Loucy (cell line): ENCODE measurements at regions not wholly inside any gene's neighbourhood (a gene's known extent, or its start where the extent isn't known, plus 50 kb on each side); places are given as distances from the start of the nearest gene placed in this dataset.

Experiments used
- H2AFZ ChIP-seq: fragments of 200-600 bp; sonication (generic); 2 replicates; pipeline ENCODE4 v1.6.0; 2016; ENCODE audit warnings: antibody characterized with exemption, mild to moderate bottlenecking, low read length, moderate library complexity
- H3F3A ChIP-seq: fragments of 200-600 bp; 2 replicates; pipeline ENCODE4 v1.6.0; 2016; ENCODE audit warnings: antibody characterized with exemption, low read depth, mild to moderate bottlenecking
- H3K27me3 ChIP-seq: fragments of 200-600 bp; sonication (generic); 2 replicates; pipeline ENCODE4 v1.6.1; 2014; ENCODE audit warnings: low read length, mild to moderate bottlenecking; ENCODE audit not compliant: insufficient read depth, poor library complexity, severe bottlenecking
- H3K36me3 ChIP-seq: fragments of 200-600 bp; sonication (generic); 2 replicates; pipeline ENCODE4 v1.6.1; 2016; ENCODE audit warnings: low read length; ENCODE audit not compliant: insufficient read depth
- H3K4me1 ChIP-seq: fragments of 200-600 bp; sonication (generic); 2 replicates; pipeline ENCODE4 v1.5.1; 2014; ENCODE audit warnings: low read length, mild to moderate bottlenecking; ENCODE audit not compliant: insufficient read depth, poor library complexity, severe bottlenecking
- H3K4me2 ChIP-seq: fragments of 200-600 bp; sonication (generic); 2 replicates; pipeline ENCODE4 v1.6.0; 2014; ENCODE audit warnings: antibody characterized with exemption, low read length, low read depth, mild to moderate bottlenecking; ENCODE audit not compliant: poor library complexity, severe bottlenecking
- H3K4me3 ChIP-seq: fragments of 200-600 bp; sonication (generic); 2 replicates; pipeline ENCODE4 v1.5.1; 2014; ENCODE audit warnings: low read length, mild to moderate bottlenecking, mixed read lengths; ENCODE audit not compliant: poor library complexity, severe bottlenecking
- H3K79me2 ChIP-seq: fragments of 200-600 bp; sonication (generic); 2 replicates; pipeline ENCODE4 v1.6.1; 2014; ENCODE audit warnings: low read length; ENCODE audit not compliant: insufficient read depth
- H3K9ac ChIP-seq: fragments of 200-600 bp; sonication (generic); 2 replicates; pipeline ENCODE4 v1.6.0; 2014; ENCODE audit warnings: mild to moderate bottlenecking, low read depth, low read length, moderate library complexity; ENCODE audit not compliant: poor library complexity, severe bottlenecking
- H3K9me2 ChIP-seq: fragments of 200-600 bp; sonication (generic); replicated peaks from 2 replicates; pipeline ENCODE4 v1.6.1; 2016; ENCODE audit warnings: low read depth, low read length, mixed read lengths
- H3K9me3 ChIP-seq: fragments of 200-600 bp; sonication (generic); 2 replicates; pipeline ENCODE4 v1.6.1; 2014; ENCODE audit warnings: mild to moderate bottlenecking, antibody characterized with exemption, low read length, low read depth; ENCODE audit not compliant: insufficient read depth
- H4K20me1 ChIP-seq: fragments of 200-600 bp; sonication (generic); 2 replicates; pipeline ENCODE4 v1.6.0; 2014; ENCODE audit warnings: antibody characterized with exemption, low read length, mild to moderate bottlenecking; ENCODE audit not compliant: insufficient read depth, poor library complexity, severe bottlenecking
- CTCF ChIP-seq: fragments of 200-600 bp; sonication (generic); conservative IDR thresholded peaks from 2 replicates; pipeline ENCODE4 v1.5.1; 2014; ENCODE audit warnings: mild to moderate bottlenecking, antibody characterized with exemption, low read length
- EZH2phosphoT487 ChIP-seq: fragments of 200-600 bp; IDR thresholded peaks from 2 replicates; pipeline ENCODE4 v1.6.1; 2018; ENCODE audit warnings: antibody characterized with exemption, mild to moderate bottlenecking, moderate library complexity, borderline replicate concordance

DNA sequence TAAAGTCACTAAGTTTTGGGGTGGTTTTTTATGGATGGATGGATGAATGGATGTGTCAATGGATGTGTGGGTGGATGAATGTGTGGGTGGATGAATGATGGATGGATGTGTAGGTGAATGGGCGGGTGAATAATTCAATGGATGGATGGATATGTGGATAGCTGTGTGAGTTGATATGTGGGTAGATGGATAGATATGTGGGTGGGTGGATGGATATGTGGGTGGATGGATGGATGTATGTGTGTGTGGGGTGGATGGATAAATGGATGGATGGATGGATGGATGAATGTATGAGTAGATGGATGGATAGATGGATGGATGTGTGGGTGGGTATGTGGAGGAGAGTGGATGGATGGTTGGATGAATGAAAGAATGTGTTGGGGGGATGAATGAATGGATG, 310.1 kb upstream of the C16orf82 start:
- no peak overlapping the region for H3K4me3 ChIP-seq
- no peaks in the 10 kb centered on the region for H3F3A ChIP-seq
- no peaks in the 10 kb centered on the region for H3K27me3 ChIP-seq
- no peaks in the 10 kb centered on the region for H4K20me1 ChIP-seq
- no peaks in the 10 kb centered on the region for H3K36me3 ChIP-seq
- no peak overlapping the region for H2AFZ ChIP-seq
- H3K79me2 ChIP-seq: no peaks in the 10 kb centered on the region
- no peaks in the 10 kb centered on the region; the same call in 1 of the 2 replicates for H3K9me3 ChIP-seq
- TF ChIP-seq CTCF (no peak), EZH2phosphoT487 (no peak)
- H3K9ac ChIP-seq: no peak overlapping the region
- no peaks in the 10 kb centered on the region for H3K9me2 ChIP-seq
- H3K4me1 ChIP-seq: no peaks in the 10 kb centered on the region
- no peak overlapping the region for H3K4me2 ChIP-seq

DNA sequence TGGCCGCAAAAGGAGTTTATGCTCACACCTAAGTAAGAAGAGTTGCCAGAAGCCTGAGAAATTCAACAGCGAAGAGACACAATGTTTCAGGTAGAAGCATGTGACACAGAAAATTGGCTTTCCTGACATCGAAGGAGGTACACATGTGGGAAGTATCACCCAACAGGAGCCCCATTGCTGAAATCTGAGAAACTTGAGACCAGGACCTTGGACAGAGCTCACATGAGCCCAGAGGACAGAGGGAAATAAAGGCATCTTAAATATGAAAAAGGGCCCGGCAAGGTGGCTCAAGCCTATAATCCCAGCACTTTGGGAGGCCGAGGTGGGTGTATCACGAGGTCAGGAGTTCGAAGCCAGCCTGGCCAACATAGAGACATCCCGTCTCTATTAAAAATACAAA, 304.1 kb upstream of the C16orf82 start:
- no peaks in the 10 kb centered on the region for H3F3A ChIP-seq
- H3K9ac ChIP-seq: no peak overlapping the region
- TF ChIP-seq CTCF (no peak), EZH2phosphoT487 (no peak)
- no peak overlapping the region for H2AFZ ChIP-seq
- no peaks in the 10 kb centered on the region for H4K20me1 ChIP-seq
- no peaks in the 10 kb centered on the region for H3K36me3 ChIP-seq
- no peak overlapping the region for H3K4me3 ChIP-seq
- no peaks in the 10 kb centered on the region; the same call in 1 of the 2 replicates for H3K9me3 ChIP-seq
- H3K4me1 ChIP-seq: no peaks in the 10 kb centered on the region
- H3K9me2 ChIP-seq: no peaks in the 10 kb centered on the region
- H3K27me3 ChIP-seq: no peaks in the 10 kb centered on the region
- no peaks in the 10 kb centered on the region for H3K79me2 ChIP-seq
- H3K4me2 ChIP-seq: no peak overlapping the region

GRCh38 chr16:26765087-26765486, 301.6 kb upstream of the C16orf82 start:
- H2AFZ ChIP-seq: no peak overlapping the region
- H3K9me2 ChIP-seq: no peaks in the 10 kb centered on the region
- no peaks in the 10 kb centered on the region for H3K27me3 ChIP-seq
- H3K4me1 ChIP-seq: no peaks in the 10 kb centered on the region
- no peaks in the 10 kb centered on the region for H3F3A ChIP-seq
- H3K9ac ChIP-seq: no peak overlapping the region
- no peaks in the 10 kb centered on the region for H4K20me1 ChIP-seq
- H3K9me3 ChIP-seq: no peaks in the 10 kb centered on the region; the same call in 1 of the 2 replicates
- H3K36me3 ChIP-seq: no peaks in the 10 kb centered on the region
- no peak overlapping the region for H3K4me3 ChIP-seq
- TF ChIP-seq CTCF: no peak; the same call in 1 of the 2 replicates
- TF ChIP-seq EZH2phosphoT487: no peak
- no peaks in the 10 kb centered on the region for H3K79me2 ChIP-seq
- no peak overlapping the region for H3K4me2 ChIP-seq
